ENCODE measurements at regions not wholly inside any gene's neighbourhood (a gene's known extent, or its start where the extent isn't known, plus 50 kb on each side); places are given as distances from the start of the nearest gene placed in this dataset.
"Not testable (repeated sequence)": the region's sequence is repeated elsewhere in the genome, so short reads cannot be mapped to it uniquely, and the experiment has no call there.

GRCh38 chr3:81339040-81339845 lies 422.2 kb downstream of the GBE1 start:
- no TSS peak for BruUV-seq (replicated peaks)
- Histone ChIP-seq H3K27ac (ENCODE audit: low read length) (no peak overlapping the region), H3K9me3 (ENCODE audit: control insufficient read depth, insufficient read depth, low read depth, low read length) (no peaks in the 10 kb centered on the region), H3K27me3 (ENCODE audit: control insufficient read depth, insufficient read depth, low read length) (no peaks in the 10 kb centered on the region), H3K36me3 (ENCODE audit: control insufficient read depth, insufficient read depth, low read length) (no peaks in the 10 kb centered on the region), H3K4me3 (ENCODE audit: low read depth in 2 of 2, low read length in 2 of 2) (no peak overlapping the region), H3K4me1 (ENCODE audit: control insufficient read depth, insufficient read depth, low read length) (no peaks in the 10 kb centered on the region)
- intact Hi-C loops (cut with micrococcal nuclease; ENCODE audit: unreplicated experiment), result no loop called here
- CTCF ChIA-PET, result no interaction called here
- DNase-seq (ENCODE audit: low read depth, low spot score), result peak; percentile 8
- no peak for ATAC-seq
- POLR2A ChIA-PET, result no interaction called here
- TF ChIP-seq, protein P1, sequence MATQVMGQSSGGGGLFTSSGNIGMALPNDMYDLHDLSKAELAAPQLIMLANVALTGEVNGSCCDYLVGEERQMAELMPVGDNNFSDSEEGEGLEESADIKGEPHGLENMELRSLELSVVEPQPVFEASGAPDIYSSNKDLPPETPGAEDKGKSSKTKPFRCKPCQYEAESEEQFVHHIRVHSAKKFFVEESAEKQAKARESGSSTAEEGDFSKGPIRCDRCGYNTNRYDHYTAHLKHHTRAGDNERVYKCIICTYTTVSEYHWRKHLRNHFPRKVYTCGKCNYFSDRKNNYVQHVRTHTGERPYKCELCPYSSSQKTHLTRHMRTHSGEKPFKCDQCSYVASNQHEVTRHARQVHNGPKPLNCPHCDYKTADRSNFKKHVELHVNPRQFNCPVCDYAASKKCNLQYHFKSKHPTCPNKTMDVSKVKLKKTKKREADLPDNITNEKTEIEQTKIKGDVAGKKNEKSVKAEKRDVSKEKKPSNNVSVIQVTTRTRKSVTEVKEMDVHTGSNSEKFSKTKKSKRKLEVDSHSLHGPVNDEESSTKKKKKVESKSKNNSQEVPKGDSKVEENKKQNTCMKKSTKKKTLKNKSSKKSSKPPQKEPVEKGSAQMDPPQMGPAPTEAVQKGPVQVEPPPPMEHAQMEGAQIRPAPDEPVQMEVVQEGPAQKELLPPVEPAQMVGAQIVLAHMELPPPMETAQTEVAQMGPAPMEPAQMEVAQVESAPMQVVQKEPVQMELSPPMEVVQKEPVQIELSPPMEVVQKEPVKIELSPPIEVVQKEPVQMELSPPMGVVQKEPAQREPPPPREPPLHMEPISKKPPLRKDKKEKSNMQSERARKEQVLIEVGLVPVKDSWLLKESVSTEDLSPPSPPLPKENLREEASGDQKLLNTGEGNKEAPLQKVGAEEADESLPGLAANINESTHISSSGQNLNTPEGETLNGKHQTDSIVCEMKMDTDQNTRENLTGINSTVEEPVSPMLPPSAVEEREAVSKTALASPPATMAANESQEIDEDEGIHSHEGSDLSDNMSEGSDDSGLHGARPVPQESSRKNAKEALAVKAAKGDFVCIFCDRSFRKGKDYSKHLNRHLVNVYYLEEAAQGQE (IDR thresholded peaks at IDR 0.05; ENCODE audit: insufficient read depth in 1 of 2, low read depth in 2 of 2, low read length in 1 of 2), result no peak
- TF ChIP-seq POLR2AphosphoS5 (IDR thresholded peaks at IDR 0.05; ENCODE audit: low read depth, low read length) (no peak), CTCF (IDR thresholded peaks at IDR 0.05) (peak; percentile 52; the same call in 1 of the 2 replicates)
- in situ Hi-C loops (cut with HindIII; ENCODE audit: low pct_unique_long_range_greater_than_20kb, low sequenced_read_pairs), result no loop called here

- intact Hi-C loops (cut with micrococcal nuclease; ENCODE audit: unreplicated experiment), result no loop called here
- POLR2A ChIA-PET, result no interaction called here
- TF ChIP-seq, protein P1 (IDR thresholded peaks at IDR 0.05; ENCODE audit: insufficient read depth in 1 of 2, low read depth in 2 of 2, low read length in 1 of 2), result no peak
- no peak for TF ChIP-seq TCF7L2 (IDR thresholded peaks at IDR 0.05; ENCODE audit: low read depth, low read length)
- TF ChIP-seq SIN3A (IDR thresholded peaks at IDR 0.05; ENCODE audit: borderline replicate concordance, insufficient read depth, low read depth, low read length), result no peak
- no peak for TF ChIP-seq CTCF (IDR thresholded peaks at IDR 0.05)
- no peak for TF ChIP-seq POLR2AphosphoS5 (IDR thresholded peaks at IDR 0.05; ENCODE audit: low read depth, low read length)
- no peak overlapping the region for H3K4me3 ChIP-seq (ENCODE audit: low read depth in 2 of 2, low read length in 2 of 2)
- H3K36me3 ChIP-seq (ENCODE audit: control insufficient read depth, insufficient read depth, low read length), result no peaks in the 10 kb centered on the region
- DNase-seq (ENCODE audit: low read depth, low spot score) (no peak), ATAC-seq (no peak)
- no peaks in the 10 kb centered on the region for H3K27me3 ChIP-seq (ENCODE audit: control insufficient read depth, insufficient read depth, low read length)
- CTCF ChIA-PET, result no interaction called here
- H3K27ac ChIP-seq (ENCODE audit: low read length), result no peak overlapping the region
- in situ Hi-C loops (cut with HindIII; ENCODE audit: low pct_unique_long_range_greater_than_20kb, low sequenced_read_pairs), result no loop called here
- no peaks in the 10 kb centered on the region for H3K9me3 ChIP-seq (ENCODE audit: control insufficient read depth, insufficient read depth, low read depth, low read length)
- no peaks in the 10 kb centered on the region for H3K4me1 ChIP-seq (ENCODE audit: control insufficient read depth, insufficient read depth, low read length)
- BruUV-seq (replicated peaks), result no TSS peak
Observed at GRCh38 chr3:81336470-81336869, 425.0 kb downstream of the GBE1 start.

- in situ Hi-C loops (cut with HindIII; ENCODE audit: low pct_unique_long_range_greater_than_20kb, low sequenced_read_pairs); H3K4me1 ChIP-seq (ENCODE audit: control insufficient read depth, insufficient read depth, low read length); ATAC-seq; H3K4me3 ChIP-seq (ENCODE audit: low read depth in 2 of 2, low read length in 2 of 2); CTCF ChIA-PET; intact Hi-C loops (cut with micrococcal nuclease; ENCODE audit: unreplicated experiment); H3K27ac ChIP-seq (ENCODE audit: low read length); POLR2A ChIA-PET; H3K27me3 ChIP-seq (ENCODE audit: control insufficient read depth, insufficient read depth, low read length); H3K9me3 ChIP-seq (ENCODE audit: control insufficient read depth, insufficient read depth, low read depth, low read length); DNase-seq (ENCODE audit: low read depth, low spot score); BruUV-seq (replicated peaks); H3K36me3 ChIP-seq (ENCODE audit: control insufficient read depth, insufficient read depth, low read length): not testable (repeated sequence)
Observed at GRCh38 chr3:81329835-81330234, 431.6 kb downstream of the GBE1 start.

Data from Panc1 (cell line).